Amniotic stem cell (primary cell): ENCODE measurements at regions not wholly inside any gene's neighbourhood (a gene's known extent, or its start where the extent isn't known, plus 50 kb on each side); places are given as distances from the start of the nearest gene placed in this dataset.

ENCODE experiments used
- DNase-seq: peaks from one replicate; lab custom pipeline; 2025; lab: John Stamatoyannopoulos, UW

- DNase-seq = no peak
These were observed 482.9 kb upstream of the TEX13C start for GRCh38 chrX:124836786-124837185.

DNA sequence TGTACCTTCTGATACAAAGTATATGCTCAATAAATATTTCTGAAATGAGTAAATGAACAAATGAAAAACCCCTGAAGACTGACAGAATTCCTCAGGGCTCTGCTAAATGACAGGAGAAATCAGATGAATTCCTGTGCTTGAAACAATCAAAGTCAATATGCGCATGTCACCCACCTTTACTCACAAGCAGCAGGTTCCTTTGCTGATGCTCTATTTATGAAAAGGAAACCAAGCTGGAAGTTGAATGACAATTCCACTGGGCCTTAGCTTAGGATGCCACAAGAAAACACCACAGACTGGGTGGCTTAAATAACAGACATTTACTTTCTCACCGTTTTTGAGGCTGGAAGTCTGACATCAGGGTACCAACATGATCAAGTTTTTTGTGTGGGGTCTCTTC lies 477.5 kb upstream of the TEX13C start:
- no peak for DNase-seq

- DNase-seq = no peak
These were observed 458.9 kb upstream of the TEX13C start for GRCh38 chrX:124860736-124861135.

DNA sequence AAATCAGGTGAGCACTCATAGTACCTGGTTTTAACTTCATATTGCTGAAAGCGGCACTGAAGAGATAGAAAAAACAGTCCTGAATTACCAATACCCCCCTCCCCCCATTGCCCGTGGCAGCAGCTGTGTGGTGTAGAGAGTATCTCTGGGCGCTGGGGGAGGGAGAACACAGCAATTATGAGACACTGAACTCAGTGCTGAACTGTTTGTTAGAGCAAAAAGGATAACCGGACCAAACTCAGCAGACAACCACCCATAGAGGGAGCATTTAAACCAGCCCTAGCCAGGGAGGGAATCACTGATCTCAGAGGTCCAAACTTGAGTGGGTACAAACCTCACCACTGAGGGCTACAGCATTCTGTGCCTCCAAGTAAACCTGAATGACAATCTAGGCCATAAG lies 457.4 kb upstream of the TEX13C start:
- DNase-seq = no peak

GRCh38 chrX:124863303-124863702 lies 456.4 kb upstream of the TEX13C start:
- DNase-seq = no peak

DNA sequence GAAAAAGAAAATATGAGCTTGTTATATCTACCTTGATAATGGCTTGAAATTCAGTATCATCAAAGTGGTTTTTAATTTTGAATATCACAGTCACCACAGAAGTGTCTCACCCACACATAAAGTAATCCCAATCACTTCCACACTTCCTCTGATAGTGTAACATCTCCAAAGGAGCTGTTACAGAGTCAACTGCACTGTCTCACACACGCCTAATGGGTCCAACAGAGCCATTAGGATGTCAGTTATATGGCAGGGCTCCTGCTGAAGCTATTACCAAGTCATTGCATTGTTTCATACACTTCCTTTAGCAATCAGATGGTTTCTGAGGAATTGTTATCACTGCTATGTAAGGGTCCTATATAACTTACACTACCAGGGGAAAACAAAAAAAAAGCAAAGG lies 432.1 kb upstream of the TEX13C start:
- DNase-seq = no peak

- DNase-seq = no peak
These were observed 423.7 kb upstream of the TEX13C start for GRCh38 chrX:124895947-124896346.

DNA sequence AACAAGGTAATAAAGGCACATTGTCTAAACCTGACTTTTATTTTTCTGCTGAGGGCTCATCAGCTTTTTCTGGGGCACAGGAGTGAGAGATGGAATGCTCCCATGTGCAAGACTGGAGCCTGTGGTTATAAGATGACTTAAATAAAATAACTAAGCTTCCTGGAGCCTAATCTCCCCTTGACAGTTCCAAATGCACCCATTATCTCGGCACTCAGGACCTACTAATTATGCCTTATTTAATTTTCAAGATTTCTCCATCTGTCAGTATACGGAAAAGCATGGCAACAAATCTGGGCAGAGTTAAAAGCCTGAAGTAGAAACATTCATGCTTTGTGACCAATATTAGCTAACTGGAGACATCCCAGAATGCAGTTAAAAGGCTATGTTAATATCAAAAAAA lies 416.7 kb upstream of the TEX13C start:
- DNase-seq = no peak

GRCh38 chrX:124910611-124911010 lies 409.1 kb upstream of the TEX13C start:
- DNase-seq = no peak

DNA sequence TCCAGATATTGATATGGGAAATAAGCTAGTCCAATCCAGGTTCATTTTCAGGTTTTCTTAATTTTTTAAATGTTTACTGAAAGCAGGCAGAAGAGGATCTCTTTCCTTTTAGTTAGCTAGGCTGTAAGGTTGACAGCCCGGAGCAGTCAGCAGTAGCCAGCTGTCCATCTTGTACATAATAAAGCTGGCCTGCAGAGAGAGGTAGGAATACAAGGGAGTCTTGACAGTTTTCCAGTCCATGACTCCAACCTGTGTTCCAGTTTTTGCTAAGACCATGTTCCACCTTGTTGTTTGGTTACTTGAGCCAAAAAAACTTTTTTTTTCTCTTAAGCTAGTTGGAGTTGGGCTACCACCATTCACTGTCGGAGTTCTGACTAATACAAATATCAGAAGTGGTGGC lies 402.7 kb upstream of the TEX13C start:
- DNase-seq = no peak

DNA sequence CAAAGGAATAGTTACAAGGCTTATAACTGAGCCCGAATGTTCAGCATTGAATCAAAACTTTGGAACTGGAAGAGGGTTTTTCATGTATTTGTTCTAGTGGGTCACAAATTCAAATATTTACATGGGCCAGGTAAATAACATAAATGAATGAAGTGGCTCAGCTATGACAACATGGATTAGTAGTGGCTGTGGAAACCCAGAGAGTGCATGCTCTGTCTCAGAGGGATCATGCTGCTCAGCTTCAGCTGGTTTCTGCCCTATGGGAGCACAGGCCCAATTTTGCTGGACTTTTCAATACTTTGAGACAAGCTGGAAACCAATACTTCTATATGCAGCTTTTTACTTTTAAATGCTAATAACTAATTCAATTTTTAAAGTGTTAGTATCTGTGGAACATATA lies 394.0 kb upstream of the TEX13C start:
- no peak for DNase-seq

DNA sequence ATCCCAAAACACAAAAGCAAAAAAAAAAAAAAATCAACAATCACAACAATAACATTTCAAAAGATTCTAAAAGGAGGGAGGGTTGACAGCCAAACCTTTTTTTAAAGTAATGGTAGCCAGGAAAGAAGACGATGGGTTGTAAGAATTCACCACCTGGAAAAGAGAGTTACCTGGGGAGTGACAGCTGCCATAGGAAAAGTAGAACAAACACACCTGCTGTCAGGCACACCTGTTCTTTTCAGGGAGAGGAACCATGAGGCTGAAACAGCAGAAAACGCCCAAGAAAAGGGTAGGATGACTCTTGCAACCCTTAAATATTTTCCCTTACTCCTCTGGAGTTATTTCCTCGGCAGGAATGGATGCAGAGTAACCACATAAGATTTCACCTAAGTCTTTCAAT lies 388.4 kb upstream of the TEX13C start:
- no peak for DNase-seq

DNA sequence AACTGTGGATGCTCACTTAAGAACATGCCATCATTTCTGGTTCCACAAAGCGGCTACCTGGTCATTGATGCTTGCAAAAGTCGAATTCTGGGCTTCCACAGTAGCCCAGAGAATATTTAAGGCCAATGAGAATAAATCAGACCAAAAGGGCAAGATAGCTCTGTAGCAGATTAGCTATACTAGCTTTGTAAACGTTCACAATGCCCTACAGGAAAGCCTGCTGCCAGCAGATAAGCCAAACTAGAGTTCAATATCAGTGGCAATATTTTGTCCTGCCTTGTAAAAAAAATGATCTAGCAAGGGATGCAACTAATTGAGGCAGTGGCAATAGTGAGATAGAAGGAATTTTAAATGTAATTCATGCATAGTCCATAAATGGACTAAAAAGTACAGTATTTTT lies 387.7 kb upstream of the TEX13C start:
- no peak for DNase-seq

- DNase-seq = no peak
These were observed 381.0 kb upstream of the TEX13C start for GRCh38 chrX:124938715-124939114.

- DNase-seq = no peak
These were observed 379.1 kb upstream of the TEX13C start for GRCh38 chrX:124940531-124940930.

GRCh38 chrX:124954402-124954801 lies 365.3 kb upstream of the TEX13C start:
- DNase-seq = no peak

GRCh38 chrX:124960454-124960853 lies 359.2 kb upstream of the TEX13C start:
- no peak for DNase-seq

DNA sequence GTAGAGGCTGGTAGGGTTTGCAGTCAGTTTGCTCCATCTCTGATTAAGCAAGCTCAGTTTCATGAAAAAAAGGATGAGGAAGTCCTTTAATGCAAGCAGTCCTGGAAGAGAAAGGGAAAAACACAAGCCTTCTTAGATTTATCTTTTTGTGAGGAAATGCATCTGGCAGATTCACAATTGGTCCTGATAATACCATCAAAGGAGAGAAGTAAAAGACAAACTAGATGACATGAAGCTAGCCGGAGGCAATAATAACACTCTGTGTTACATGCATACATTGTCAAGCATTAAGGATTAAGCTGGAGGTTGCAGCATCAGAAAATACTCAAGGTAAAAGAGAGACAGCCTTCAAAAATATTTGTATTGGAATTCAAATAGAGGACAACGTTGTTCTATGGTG lies 356.0 kb upstream of the TEX13C start, which contains the start of gene TENM1:
TSS of gene TENM1 (minus strand) at position 101 of the 400 bp plus-strand sequence.
- DNase-seq = no peak

DNA sequence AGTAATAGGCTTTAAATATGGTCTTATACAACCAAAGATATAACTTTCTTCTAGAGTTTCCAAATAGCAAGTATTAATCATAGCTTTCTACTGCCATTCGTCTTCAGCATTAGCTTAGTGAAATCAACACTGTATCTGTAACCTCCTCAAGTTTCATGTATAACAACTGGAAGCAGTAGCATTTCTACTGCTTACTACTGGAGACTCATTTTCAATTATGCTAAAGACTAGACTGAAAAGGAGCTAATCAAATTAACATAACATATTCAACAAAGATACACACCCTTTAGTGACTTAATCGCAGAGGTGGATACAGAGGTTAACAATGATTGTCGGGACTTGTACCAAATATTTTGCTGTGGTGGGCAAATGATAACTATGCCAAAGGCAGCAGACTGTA lies 344.2 kb upstream of the TEX13C start:
- DNase-seq = no peak

GRCh38 chrX:124981420-124981819 lies 338.3 kb upstream of the TEX13C start:
- no peak for DNase-seq

DNA sequence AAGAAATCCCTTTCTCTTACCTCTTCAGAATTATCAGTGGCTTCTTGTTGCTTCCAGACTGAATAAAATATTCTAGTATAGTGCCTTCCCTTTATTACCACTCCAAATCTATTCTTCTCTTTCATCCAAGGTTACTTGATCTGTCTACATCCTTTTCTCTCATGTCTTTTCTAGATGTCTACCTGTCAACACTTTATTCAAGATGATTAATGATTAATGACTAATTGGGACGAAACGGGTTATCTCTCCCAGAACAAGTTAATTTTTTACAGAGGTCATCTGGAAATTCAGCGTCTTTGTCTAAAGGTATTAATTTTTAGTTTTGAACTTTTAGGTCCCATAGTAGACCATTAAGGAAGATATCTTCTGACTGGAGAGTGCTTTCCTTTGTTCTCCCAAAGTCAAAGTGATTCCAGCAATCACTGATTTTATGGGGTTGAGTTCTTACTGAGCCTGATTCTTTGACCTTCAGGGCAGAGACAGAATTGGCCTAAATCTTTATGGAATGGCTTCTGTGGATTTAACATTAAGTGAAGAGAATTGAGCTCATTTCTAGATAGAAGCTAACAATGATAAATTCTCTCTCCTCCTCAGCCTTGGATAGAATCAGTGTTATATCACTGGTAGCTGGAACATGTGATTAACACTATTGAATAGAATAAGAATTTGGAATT lies 335.4 kb upstream of the TEX13C start:
- no peak for DNase-seq

DNA sequence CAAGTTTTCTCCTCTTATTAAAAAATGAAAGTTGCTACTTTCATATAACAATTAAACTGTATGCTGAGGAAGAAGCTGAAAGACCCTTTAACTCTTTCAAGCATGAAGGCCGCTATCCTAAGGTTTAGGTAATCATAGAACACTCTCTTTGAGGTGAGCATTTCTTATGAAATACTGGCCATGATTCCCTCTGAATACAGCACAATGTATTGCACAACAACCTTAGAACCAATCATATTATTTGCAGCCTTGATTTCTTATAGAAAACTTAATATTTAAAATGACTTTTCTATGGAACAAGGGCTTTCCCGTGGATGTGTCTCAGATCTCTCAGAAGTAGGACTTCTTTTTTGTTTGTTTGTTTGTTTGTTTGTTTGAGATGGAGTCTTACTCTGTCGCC lies 333.4 kb upstream of the TEX13C start:
- no peak for DNase-seq

- DNase-seq = no peak
These were observed 325.9 kb upstream of the TEX13C start for GRCh38 chrX:124993735-124994134.

- DNase-seq = no peak
These were observed 325.3 kb upstream of the TEX13C start for GRCh38 chrX:124994404-124994803.
